HCT116 (cell line): ENCODE measurements at regions not wholly inside any gene's neighbourhood (a gene's known extent, or its start where the extent isn't known, plus 50 kb on each side); places are given as distances from the start of the nearest gene placed in this dataset.

Experiments used
- CTCF ChIP-seq, 3 experiments: fragments of 200-600 bp in 1 of 3; sonication (generic) in 1 of 3; IDR thresholded peaks in 2 of 3; conservative IDR thresholded peaks in 1 of 3; 2 replicates each; pipeline ENCODE4 v1.5.1; 2012 to 2017; ENCODE audit warnings: low read depth in 2 of 3, low read length in 2 of 3, antibody characterized with exemption in 1 of 3, borderline replicate concordance in 1 of 3, control low read depth in 1 of 3, mild to moderate bottlenecking in 1 of 3, mixed read lengths in 1 of 3, mixed run types in 1 of 3, moderate library complexity in 1 of 3; ENCODE audit not compliant: insufficient read depth in 1 of 3
- ELF1 ChIP-seq: IDR thresholded peaks from 2 replicates; pipeline ENCODE4 v1.6.1; 2012; ENCODE audit warnings: low read depth, borderline replicate concordance
- EZH2phosphoT487 ChIP-seq: fragments of 200-600 bp; IDR thresholded peaks from 2 replicates; pipeline ENCODE4 v1.6.1; 2018; ENCODE audit warnings: antibody characterized with exemption, borderline replicate concordance

- no peak for TF ChIP-seq EZH2phosphoT487
- TF ChIP-seq CTCF (IDR thresholded peaks at IDR 0.05 in 2 of 3, conservative IDR thresholded peaks at IDR 0.05 in 1 of 3; ENCODE audit: borderline replicate concordance in 1 of 3, insufficient read depth in 1 of 3, low read depth in 2 of 3, low read length in 2 of 3): no peak
- no peak for TF ChIP-seq ELF1
Measured at GRCh38 chr9:91001146-91001611, 199.6 kb downstream of the SYK start.
